ENCODE measurements at regions not wholly inside any gene's neighbourhood (a gene's known extent, or its start where the extent isn't known, plus 50 kb on each side); places are given as distances from the start of the nearest gene placed in this dataset.

GRCh38 chr5:167713896-167714295, 577.5 kb upstream of the WWC1 start:
- no peak overlapping the region for H3K27ac Mint-ChIP-seq
- no peaks in the 10 kb centered on the region for H3K9me3 Mint-ChIP-seq
- H3K27me3 Mint-ChIP-seq (ENCODE audit: low read depth) = no peaks in the 10 kb centered on the region
- TF ChIP-seq HMGA2 (CRISPR knock-in tag; IDR thresholded peaks at IDR 0.05) (no peak), GTF2I (CRISPR knock-in tag; conservative IDR thresholded peaks at IDR 0.05) (no peak)
- DNase-seq (ENCODE audit: low spot score) (no peak), ATAC-seq (no peak)
- POLR2A ChIA-PET = no interaction called here
- H3K4me3 Mint-ChIP-seq = no peak overlapping the region
- H3K36me3 Mint-ChIP-seq = no peaks in the 10 kb centered on the region
- CTCF ChIA-PET = interaction anchor here (1.3 kb wide), 1 partner anchor 10 kb away, joined by 4 read pairs; no protein-coding TSS in a partner anchor
- H3K4me1 Mint-ChIP-seq = no peaks in the 10 kb centered on the region

GRCh38 chr5:167716126-167716775, 575.2 kb upstream of the WWC1 start:
- Mint-ChIP-seq H3K27ac (no peak overlapping the region), H3K4me3 (no peak overlapping the region), H3K4me1 (peaks cover 9% of the 10 kb centered on the region), H3K36me3 (no peaks in the 10 kb centered on the region), H3K27me3 (ENCODE audit: low read depth) (no peaks in the 10 kb centered on the region; the same call in 1 of the 2 replicates), H3K9me3 (no peaks in the 10 kb centered on the region)
- ChIA-PET CTCF (interaction anchor here (3.0 kb wide), 1 partner anchor 331 kb away, joined by 10 read pairs; no protein-coding TSS in a partner anchor), POLR2A (interaction anchor here (0.6 kb wide), 1 partner anchor 120 kb away, joined by 3 read pairs; no protein-coding TSS in a partner anchor)
- DNase-seq (ENCODE audit: low spot score) (no peak), ATAC-seq (no peak)
- TF ChIP-seq ETV6 (CRISPR knock-in tag; IDR thresholded peaks at IDR 0.05) (no peak), AR (CRISPR knock-in tag; IDR thresholded peaks at IDR 0.05) (no peak), MLX (CRISPR knock-in tag; IDR thresholded peaks at IDR 0.05) (no peak), ZNF138 (CRISPR knock-in tag; conservative IDR thresholded peaks at IDR 0.05) (no peak), NFATC4 (CRISPR knock-in tag; IDR thresholded peaks at IDR 0.05) (no peak), FOXP1 (CRISPR knock-in tag; IDR thresholded peaks at IDR 0.05; ENCODE audit: borderline replicate concordance) (no peak), ZBTB21 (CRISPR knock-in tag; IDR thresholded peaks at IDR 0.05; ENCODE audit: borderline replicate concordance) (no peak), CDX4 (CRISPR knock-in tag; IDR thresholded peaks at IDR 0.05; ENCODE audit: borderline replicate concordance) (no peak), NFE2L1 (CRISPR knock-in tag; IDR thresholded peaks at IDR 0.05) (no peak), SOX15 (CRISPR knock-in tag; IDR thresholded peaks at IDR 0.05) (no peak), CTCF (IDR thresholded peaks at IDR 0.05) (no peak), TP53 (CRISPR knock-in tag; IDR thresholded peaks at IDR 0.05) (no peak), NR1H2 (CRISPR knock-in tag; IDR thresholded peaks at IDR 0.05) (no peak), ZNF416 (CRISPR knock-in tag; IDR thresholded peaks at IDR 0.05) (no peak), ZNF423 (CRISPR knock-in tag; IDR thresholded peaks at IDR 0.05) (no peak), TEAD4 (CRISPR knock-in tag; IDR thresholded peaks at IDR 0.05) (no peak), GRHL2 (CRISPR knock-in tag; IDR thresholded peaks at IDR 0.05; ENCODE audit: insufficient replicate concordance, severe bottlenecking) (no peak)
